Stimulated activated CD4-positive, alpha-beta T cell treated with anti-CD3 and anti-CD28 coated beads, Interleukin-4, amount 100 ng/mL, for 48 hours (primary cell): ENCODE measurements at regions not wholly inside any gene's neighbourhood (a gene's known extent, or its start where the extent isn't known, plus 50 kb on each side); places are given as distances from the start of the nearest gene placed in this dataset.
"Not testable (repeated sequence)": the region's sequence is repeated elsewhere in the genome, so short reads cannot be mapped to it uniquely, and the experiment has no call there.

Experiments used
- DNase-seq, 2 donors: peaks; one replicate each; pipeline ENCODE4 v3.0.0-alpha.2; 2020; ENCODE audit warnings: low read depth in 2 of 2

GRCh38 chr1:146282807-146283526 is 54.1 kb upstream of the NOTCH2NLA start:
- not testable (repeated sequence) for DNase-seq

- not testable (repeated sequence) for DNase-seq
These were observed 52.7 kb upstream of the NOTCH2NLA start for GRCh38 chr1:146281522-146281921.

GRCh38 chr1:146278758-146279157 is 49.9 kb upstream of the NOTCH2NLA start:
- not testable (repeated sequence) for DNase-seq
